OCI-LY1 (cell line): ENCODE measurements at regions not wholly inside any gene's neighbourhood (a gene's known extent, or its start where the extent isn't known, plus 50 kb on each side); places are given as distances from the start of the nearest gene placed in this dataset.

ENCODE experiments used
- EZH2 ChIP-seq: fragments of 200-600 bp; sonication (generic), shearing (Covaris generic); IDR thresholded peaks from 2 replicates; pipeline ENCODE4 v1.8.0; 2017; ENCODE audit warnings: borderline replicate concordance, mixed run types, mild to moderate bottlenecking, antibody characterized with exemption, low read length, moderate library complexity, mixed read lengths
- TF ChIP-seq, protein P1 (sequence below): fragments of 200-600 bp; sonication (generic), shearing (Covaris generic); IDR thresholded peaks from 2 replicates; pipeline ENCODE4 v1.5.1; 2017; ENCODE audit warnings: mild to moderate bottlenecking, antibody characterized with exemption, low read length, moderate library complexity, mixed read lengths

DNA sequence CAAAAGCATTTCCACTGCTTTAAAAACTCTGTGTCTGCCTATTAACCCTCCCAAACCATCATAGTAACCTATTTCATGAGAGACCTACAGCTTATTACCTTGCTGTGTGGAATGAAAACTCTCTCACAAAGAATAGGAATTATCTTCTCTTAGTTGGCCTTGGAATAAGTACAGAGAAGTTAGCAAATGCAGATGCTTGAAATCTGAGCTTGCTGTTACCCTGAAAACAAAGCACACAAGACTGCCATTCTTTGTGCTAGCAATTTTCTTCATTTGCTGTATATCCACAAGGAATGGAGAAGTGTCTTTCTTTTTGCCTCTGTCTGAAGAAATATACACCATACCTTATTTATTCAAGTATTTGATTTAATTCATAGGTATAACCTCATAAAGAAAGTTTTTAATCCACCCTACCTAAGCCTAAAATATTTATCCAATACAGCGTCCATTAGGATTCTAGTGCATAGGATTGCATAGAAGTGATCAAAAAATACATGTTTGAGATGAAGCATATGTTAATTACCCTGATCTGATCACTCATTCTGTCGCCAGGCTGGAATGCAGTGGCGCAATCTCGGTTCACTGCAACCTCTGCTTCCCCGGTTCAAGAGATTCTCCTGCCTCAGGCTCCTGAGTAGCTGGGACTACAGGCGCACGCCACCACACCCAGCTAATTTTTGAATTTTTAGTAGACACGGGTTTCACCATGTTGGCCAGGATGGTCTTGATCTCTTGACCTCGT is 451.1 kb downstream of the LTN1 start:
- TF ChIP-seq, protein P1, sequence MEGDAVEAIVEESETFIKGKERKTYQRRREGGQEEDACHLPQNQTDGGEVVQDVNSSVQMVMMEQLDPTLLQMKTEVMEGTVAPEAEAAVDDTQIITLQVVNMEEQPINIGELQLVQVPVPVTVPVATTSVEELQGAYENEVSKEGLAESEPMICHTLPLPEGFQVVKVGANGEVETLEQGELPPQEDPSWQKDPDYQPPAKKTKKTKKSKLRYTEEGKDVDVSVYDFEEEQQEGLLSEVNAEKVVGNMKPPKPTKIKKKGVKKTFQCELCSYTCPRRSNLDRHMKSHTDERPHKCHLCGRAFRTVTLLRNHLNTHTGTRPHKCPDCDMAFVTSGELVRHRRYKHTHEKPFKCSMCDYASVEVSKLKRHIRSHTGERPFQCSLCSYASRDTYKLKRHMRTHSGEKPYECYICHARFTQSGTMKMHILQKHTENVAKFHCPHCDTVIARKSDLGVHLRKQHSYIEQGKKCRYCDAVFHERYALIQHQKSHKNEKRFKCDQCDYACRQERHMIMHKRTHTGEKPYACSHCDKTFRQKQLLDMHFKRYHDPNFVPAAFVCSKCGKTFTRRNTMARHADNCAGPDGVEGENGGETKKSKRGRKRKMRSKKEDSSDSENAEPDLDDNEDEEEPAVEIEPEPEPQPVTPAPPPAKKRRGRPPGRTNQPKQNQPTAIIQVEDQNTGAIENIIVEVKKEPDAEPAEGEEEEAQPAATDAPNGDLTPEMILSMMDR = no peak
- no peak for TF ChIP-seq EZH2
